ENCODE measurements at regions not wholly inside any gene's neighbourhood (a gene's known extent, or its start where the extent isn't known, plus 50 kb on each side); places are given as distances from the start of the nearest gene placed in this dataset.

- TF ChIP-seq, protein P1, sequence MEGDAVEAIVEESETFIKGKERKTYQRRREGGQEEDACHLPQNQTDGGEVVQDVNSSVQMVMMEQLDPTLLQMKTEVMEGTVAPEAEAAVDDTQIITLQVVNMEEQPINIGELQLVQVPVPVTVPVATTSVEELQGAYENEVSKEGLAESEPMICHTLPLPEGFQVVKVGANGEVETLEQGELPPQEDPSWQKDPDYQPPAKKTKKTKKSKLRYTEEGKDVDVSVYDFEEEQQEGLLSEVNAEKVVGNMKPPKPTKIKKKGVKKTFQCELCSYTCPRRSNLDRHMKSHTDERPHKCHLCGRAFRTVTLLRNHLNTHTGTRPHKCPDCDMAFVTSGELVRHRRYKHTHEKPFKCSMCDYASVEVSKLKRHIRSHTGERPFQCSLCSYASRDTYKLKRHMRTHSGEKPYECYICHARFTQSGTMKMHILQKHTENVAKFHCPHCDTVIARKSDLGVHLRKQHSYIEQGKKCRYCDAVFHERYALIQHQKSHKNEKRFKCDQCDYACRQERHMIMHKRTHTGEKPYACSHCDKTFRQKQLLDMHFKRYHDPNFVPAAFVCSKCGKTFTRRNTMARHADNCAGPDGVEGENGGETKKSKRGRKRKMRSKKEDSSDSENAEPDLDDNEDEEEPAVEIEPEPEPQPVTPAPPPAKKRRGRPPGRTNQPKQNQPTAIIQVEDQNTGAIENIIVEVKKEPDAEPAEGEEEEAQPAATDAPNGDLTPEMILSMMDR (IDR thresholded peaks at IDR 0.05; ENCODE audit: low read depth, low read length) = no peak
- no peaks in the 10 kb centered on the region for H3K9me3 ChIP-seq
- DNase-seq = no peak
- H3K4me1 ChIP-seq = no peaks in the 10 kb centered on the region
- no peaks in the 10 kb centered on the region for H3K36me3 ChIP-seq
- H3K4me3 ChIP-seq (ENCODE audit: low read depth, low read length) = no peak overlapping the region
- peaks cover 2% of the 10 kb centered on the region; the same call in 1 of the 2 replicates for H3K27me3 ChIP-seq
Measured at GRCh38 chr12:58309806-58310205, 368.4 kb downstream of the ATP23 start.

GRCh38 chr12:58310368-58310767 lies 369.0 kb downstream of the ATP23 start:
- Histone ChIP-seq H3K36me3 (no peaks in the 10 kb centered on the region), H3K27me3 (peaks cover 2% of the 10 kb centered on the region; the same call in 1 of the 2 replicates), H3K4me1 (no peaks in the 10 kb centered on the region), H3K4me3 (ENCODE audit: low read depth, low read length) (no peak overlapping the region), H3K9me3 (no peaks in the 10 kb centered on the region)
- no peak for DNase-seq
- TF ChIP-seq, protein P1 (IDR thresholded peaks at IDR 0.05; ENCODE audit: low read depth, low read length) = no peak

- no peaks in the 10 kb centered on the region for H3K36me3 ChIP-seq
- TF ChIP-seq, protein P1 (IDR thresholded peaks at IDR 0.05; ENCODE audit: low read depth, low read length) = no peak
- no peak overlapping the region for H3K4me3 ChIP-seq (ENCODE audit: low read depth, low read length)
- no peaks in the 10 kb centered on the region for H3K9me3 ChIP-seq
- peaks cover 2% of the 10 kb centered on the region; the same call in 1 of the 2 replicates for H3K27me3 ChIP-seq
- no peaks in the 10 kb centered on the region for H3K4me1 ChIP-seq
- DNase-seq = no peak
Measured at GRCh38 chr12:58310809-58311622, 369.6 kb downstream of the ATP23 start.

DNA sequence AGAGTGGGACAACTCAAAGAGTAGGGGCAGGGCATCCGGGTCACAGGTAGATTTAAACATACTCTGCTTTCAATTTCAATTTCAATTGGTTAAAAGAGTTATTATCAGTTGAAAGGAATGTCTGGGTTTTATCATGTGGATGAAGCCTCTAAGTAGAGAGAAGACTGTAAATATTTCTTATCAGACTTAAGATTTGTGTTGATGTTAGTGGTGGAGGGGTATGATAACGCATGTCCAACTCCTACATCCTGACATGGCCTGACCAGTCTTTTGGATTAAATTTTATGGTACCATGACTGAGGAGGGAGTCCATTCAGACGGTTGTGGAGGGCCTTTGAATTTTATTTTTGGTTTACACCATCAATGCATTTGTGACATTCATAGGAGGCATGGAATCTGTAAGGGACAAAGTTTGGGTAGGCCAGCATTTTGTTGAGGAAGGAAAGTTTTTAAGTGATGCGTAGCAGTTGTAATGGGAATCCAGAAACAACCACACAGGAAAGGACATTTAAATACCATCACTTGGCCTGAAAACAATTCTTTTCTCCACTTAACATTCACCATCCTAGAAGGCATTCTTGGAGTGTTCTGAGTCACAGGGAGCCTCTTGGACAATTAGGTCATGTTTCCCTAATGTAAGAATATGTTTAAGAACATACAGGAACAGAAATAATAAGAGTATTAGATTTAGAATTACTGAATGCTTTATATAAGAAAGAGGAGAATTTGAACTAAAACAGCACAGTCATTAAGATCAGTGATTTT lies 371.9 kb downstream of the ATP23 start:
- H3K4me1 ChIP-seq = no peaks in the 10 kb centered on the region
- H3K9me3 ChIP-seq = no peaks in the 10 kb centered on the region
- no peak overlapping the region for H3K4me3 ChIP-seq (ENCODE audit: low read depth, low read length)
- H3K36me3 ChIP-seq = no peaks in the 10 kb centered on the region
- no peak for DNase-seq
- peaks cover 2% of the 10 kb centered on the region; the same call in 1 of the 2 replicates for H3K27me3 ChIP-seq
- TF ChIP-seq, protein P1 (IDR thresholded peaks at IDR 0.05; ENCODE audit: low read depth, low read length) = no peak

- Histone ChIP-seq H3K4me3 (ENCODE audit: low read depth, low read length) (no peak overlapping the region), H3K9me3 (no peaks in the 10 kb centered on the region), H3K4me1 (no peaks in the 10 kb centered on the region), H3K36me3 (no peaks in the 10 kb centered on the region), H3K27me3 (no peaks in the 10 kb centered on the region)
- TF ChIP-seq, protein P1 (IDR thresholded peaks at IDR 0.05; ENCODE audit: low read depth, low read length) = no peak
- no peak for DNase-seq
Measured at GRCh38 chr12:58314610-58315009, 373.2 kb downstream of the ATP23 start.

All from BE2C (cell line).